GM12865 (cell line): ENCODE measurements at regions not wholly inside any gene's neighbourhood (a gene's known extent, or its start where the extent isn't known, plus 50 kb on each side); places are given as distances from the start of the nearest gene placed in this dataset.

ENCODE experiments used
- DNase-seq: peaks from one replicate; pipeline ENCODE4 v3.0.0; 2010; ENCODE audit warnings: low read depth
- H3K4me3 ChIP-seq: 2 replicates; pipeline ENCODE4 v1.5.1; 2011; ENCODE audit warnings: mild to moderate bottlenecking, low read depth, low read length, control low read depth
- TF ChIP-seq, protein P1 (sequence below): IDR thresholded peaks from 2 replicates; pipeline ENCODE4 v1.5.1; 2011; ENCODE audit warnings: low read length, control low read depth, low read depth, inconsistent platforms; ENCODE audit not compliant: insufficient read depth; ENCODE audit errors: missing control alignments

GRCh38 chr5:117504305-117504704 is 929.7 kb upstream of the SEMA6A start:
- TF ChIP-seq, protein P1, sequence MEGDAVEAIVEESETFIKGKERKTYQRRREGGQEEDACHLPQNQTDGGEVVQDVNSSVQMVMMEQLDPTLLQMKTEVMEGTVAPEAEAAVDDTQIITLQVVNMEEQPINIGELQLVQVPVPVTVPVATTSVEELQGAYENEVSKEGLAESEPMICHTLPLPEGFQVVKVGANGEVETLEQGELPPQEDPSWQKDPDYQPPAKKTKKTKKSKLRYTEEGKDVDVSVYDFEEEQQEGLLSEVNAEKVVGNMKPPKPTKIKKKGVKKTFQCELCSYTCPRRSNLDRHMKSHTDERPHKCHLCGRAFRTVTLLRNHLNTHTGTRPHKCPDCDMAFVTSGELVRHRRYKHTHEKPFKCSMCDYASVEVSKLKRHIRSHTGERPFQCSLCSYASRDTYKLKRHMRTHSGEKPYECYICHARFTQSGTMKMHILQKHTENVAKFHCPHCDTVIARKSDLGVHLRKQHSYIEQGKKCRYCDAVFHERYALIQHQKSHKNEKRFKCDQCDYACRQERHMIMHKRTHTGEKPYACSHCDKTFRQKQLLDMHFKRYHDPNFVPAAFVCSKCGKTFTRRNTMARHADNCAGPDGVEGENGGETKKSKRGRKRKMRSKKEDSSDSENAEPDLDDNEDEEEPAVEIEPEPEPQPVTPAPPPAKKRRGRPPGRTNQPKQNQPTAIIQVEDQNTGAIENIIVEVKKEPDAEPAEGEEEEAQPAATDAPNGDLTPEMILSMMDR = no peak
- DNase-seq = no peak
- no peak overlapping the region for H3K4me3 ChIP-seq

DNA sequence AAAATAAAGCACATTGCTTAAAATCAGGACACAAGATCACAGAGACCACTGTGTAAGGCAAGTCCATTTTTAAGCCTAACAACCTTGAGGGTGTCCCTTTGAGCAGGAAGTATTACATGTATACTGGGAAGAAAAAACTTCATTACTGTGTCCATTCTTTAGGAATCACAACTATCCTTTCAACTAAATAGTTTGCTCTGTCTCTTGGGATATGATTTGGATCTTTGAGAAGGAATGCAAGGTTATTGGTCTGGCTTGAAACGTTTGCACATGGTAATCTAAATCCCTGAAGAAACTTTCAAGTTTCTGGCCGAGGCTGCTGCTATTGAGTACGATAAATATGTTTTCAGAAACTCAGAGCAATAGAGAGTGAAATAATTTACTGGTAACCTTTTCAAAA is 923.0 kb upstream of the SEMA6A start:
- no peak for DNase-seq
- H3K4me3 ChIP-seq = no peak overlapping the region
- TF ChIP-seq, protein P1 = no peak

GRCh38 chr5:117496801-117497200 is 922.2 kb upstream of the SEMA6A start:
- TF ChIP-seq, protein P1 = no peak
- no peak overlapping the region for H3K4me3 ChIP-seq
- no peak for DNase-seq

DNA sequence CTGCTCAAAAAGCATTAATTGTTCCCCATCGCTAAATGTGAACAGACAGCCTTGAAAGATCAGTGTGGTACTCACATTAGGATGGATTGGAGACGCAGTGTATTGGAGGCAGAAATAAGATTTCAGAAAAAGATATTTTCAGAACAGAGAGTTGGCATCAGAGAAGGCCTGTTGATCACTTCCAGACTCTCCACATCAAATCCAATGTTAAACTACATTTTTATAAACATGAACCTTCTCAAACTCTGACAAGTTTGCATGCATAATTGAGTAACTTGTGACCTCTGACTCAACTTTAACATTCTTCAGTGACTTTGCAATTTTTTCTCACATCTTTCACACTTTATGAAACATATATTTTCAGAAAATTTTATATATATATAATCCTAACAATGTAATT is 919.6 kb upstream of the SEMA6A start:
- TF ChIP-seq, protein P1 = no peak
- no peak for DNase-seq
- H3K4me3 ChIP-seq = no peak overlapping the region

- no peak overlapping the region for H3K4me3 ChIP-seq
- TF ChIP-seq, protein P1 = no peak
- no peak for DNase-seq
Observed at GRCh38 chr5:117488976-117489500, 914.4 kb upstream of the SEMA6A start.

GRCh38 chr5:117487556-117487955 is 912.9 kb upstream of the SEMA6A start:
- DNase-seq = no peak
- no peak overlapping the region for H3K4me3 ChIP-seq
- TF ChIP-seq, protein P1 = no peak

- DNase-seq = no peak
- no peak overlapping the region for H3K4me3 ChIP-seq
- TF ChIP-seq, protein P1 = no peak
Observed at GRCh38 chr5:117486879-117487391, 912.3 kb upstream of the SEMA6A start.
